SK-N-SH treated with all-trans-retinoic acid at 6 μM for 48 hours (cell line): ENCODE measurements at regions not wholly inside any gene's neighbourhood (a gene's known extent, or its start where the extent isn't known, plus 50 kb on each side); places are given as distances from the start of the nearest gene placed in this dataset.
"Not testable (repeated sequence)": the region's sequence is repeated elsewhere in the genome, so short reads cannot be mapped to it uniquely, and the experiment has no call there.

ENCODE experiments used
- ESRRG ChIP-seq: fragments of 250-450 bp; sonication (Bioruptor Pico); IDR thresholded peaks from 2 replicates; pipeline ENCODE4 v1.6.1; 2021; ENCODE audit warnings: mild to moderate bottlenecking
- ZFP30 ChIP-seq: fragments of 450-650 bp; formaldehyde crosslinking; IDR thresholded peaks from 2 replicates; pipeline ENCODE4 v1.5.0; 2022; ENCODE audit warnings: mild to moderate bottlenecking, moderate library complexity

- not testable (repeated sequence) for TF ChIP-seq ZFP30, ESRRG (CRISPR knock-in tag)
Measured at GRCh38 chr7:142625216-142625615, 124.1 kb upstream of the PRSS1 start.
